ENCODE measurements at regions not wholly inside any gene's neighbourhood (a gene's known extent, or its start where the extent isn't known, plus 50 kb on each side); places are given as distances from the start of the nearest gene placed in this dataset.

DNA sequence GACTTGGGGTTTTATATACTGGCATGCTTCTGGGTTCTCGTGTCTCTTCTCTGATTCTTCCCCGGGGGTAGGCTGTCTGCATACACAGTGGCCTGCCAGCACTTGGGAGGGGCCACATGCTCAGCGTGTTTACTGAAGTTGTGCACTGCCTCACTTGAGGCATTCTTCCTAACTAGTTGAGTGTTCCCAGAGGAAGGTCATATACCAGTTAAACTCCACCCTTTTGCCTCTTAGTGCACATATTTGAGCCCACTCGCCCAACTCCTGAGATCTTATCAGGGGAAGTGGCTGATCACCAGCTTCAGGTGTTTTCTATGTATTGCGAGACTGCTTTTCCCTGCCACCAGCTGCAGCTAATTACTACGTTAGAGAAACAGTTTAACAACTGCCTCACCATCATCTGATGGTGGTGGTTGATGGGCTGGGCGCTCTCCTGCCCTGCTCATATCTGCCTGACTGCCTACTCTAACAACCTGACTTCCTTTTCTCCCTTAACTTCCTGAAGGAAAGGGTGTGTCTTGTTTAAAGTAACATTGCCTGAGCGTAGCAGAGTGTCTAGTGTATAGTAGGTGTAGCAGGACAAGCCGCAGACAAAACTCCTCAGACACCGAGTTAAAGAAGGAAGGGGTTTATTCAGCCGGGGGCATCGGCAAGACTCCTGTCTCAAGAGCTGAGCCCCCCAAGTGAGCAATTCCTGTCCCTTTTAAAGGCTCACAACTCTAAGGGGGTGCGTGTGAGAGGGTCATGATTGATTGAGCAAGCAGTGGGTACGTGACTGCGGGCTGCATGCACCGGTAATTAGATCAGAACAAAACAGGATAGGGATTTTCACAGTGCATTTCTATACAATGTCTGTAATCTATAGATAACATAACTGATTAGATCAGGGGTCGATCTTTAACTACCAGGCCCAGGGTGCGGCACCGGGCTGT, 60.1 kb upstream of the CLINT1 start:
- Mint-ChIP-seq H3K9me3 (ENCODE audit: unreplicated experiment) (no peaks in the 10 kb centered on the region), H3K36me3 (ENCODE audit: unreplicated experiment) (no peaks in the 10 kb centered on the region), H3K4me1 (ENCODE audit: unreplicated experiment) (peaks cover 13% of the 10 kb centered on the region), H3K4me3 (ENCODE audit: unreplicated experiment) (no peak overlapping the region), H3K27ac (ENCODE audit: unreplicated experiment) (no peak overlapping the region), H3K27me3 (ENCODE audit: unreplicated experiment) (no peaks in the 10 kb centered on the region)
- DNase-seq (ENCODE audit: extremely low spot score, unreplicated experiment), result no peak
- TF ChIP-seq, protein P1, sequence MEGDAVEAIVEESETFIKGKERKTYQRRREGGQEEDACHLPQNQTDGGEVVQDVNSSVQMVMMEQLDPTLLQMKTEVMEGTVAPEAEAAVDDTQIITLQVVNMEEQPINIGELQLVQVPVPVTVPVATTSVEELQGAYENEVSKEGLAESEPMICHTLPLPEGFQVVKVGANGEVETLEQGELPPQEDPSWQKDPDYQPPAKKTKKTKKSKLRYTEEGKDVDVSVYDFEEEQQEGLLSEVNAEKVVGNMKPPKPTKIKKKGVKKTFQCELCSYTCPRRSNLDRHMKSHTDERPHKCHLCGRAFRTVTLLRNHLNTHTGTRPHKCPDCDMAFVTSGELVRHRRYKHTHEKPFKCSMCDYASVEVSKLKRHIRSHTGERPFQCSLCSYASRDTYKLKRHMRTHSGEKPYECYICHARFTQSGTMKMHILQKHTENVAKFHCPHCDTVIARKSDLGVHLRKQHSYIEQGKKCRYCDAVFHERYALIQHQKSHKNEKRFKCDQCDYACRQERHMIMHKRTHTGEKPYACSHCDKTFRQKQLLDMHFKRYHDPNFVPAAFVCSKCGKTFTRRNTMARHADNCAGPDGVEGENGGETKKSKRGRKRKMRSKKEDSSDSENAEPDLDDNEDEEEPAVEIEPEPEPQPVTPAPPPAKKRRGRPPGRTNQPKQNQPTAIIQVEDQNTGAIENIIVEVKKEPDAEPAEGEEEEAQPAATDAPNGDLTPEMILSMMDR (IDR thresholded peaks at IDR 0.05), result no peak

DNA sequence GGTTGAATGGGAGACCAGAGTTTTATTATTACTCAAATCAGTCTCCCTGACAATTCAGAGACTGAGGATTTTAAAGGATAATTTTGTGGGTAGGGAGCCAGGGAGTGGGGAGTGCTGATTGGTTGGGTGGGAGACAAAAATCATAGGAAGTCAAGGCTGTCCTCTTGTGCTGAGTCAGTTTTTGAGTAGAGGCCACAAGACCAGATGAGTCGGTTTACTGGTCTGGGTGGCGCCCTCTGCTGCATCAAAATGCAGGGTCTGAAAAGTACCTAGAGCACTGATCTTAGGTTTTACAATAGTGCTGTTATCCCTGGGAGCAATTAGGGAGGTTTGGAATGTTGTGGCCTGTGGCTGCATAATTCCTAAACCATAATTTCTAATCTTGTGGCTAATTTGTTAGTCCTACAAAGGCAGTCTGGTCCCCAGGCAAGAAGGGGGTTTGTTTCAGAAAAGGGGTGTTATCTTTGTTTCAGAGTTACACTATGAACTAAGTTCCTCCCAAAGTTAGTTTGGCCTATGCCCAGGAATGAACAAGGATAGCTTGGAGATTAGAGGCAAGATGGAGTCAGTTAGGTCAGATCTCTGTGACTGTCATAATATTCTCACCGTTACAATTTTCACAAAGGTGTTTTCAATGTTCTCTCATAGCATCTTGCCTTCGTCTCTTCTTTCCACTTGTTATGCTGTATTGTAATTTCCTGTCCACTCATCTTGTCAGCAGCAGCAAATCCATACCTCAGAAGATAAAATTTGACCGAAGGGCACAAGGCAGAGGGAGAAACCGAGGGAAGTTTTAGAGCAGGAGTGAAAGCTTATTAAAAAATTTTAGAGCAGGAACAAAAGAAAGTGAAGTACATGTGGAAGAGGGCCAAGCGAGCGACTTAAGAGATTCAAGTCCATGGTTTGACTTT, 59.2 kb upstream of the CLINT1 start:
- TF ChIP-seq, protein P1 (IDR thresholded peaks at IDR 0.05), result peak; percentile 64
- Mint-ChIP-seq H3K27me3 (ENCODE audit: unreplicated experiment) (no peaks in the 10 kb centered on the region), H3K4me1 (ENCODE audit: unreplicated experiment) (peaks cover 13% of the 10 kb centered on the region), H3K27ac (ENCODE audit: unreplicated experiment) (no peak overlapping the region), H3K4me3 (ENCODE audit: unreplicated experiment) (no peak overlapping the region), H3K36me3 (ENCODE audit: unreplicated experiment) (no peaks in the 10 kb centered on the region), H3K9me3 (ENCODE audit: unreplicated experiment) (no peaks in the 10 kb centered on the region)
- no peak for DNase-seq (ENCODE audit: extremely low spot score, unreplicated experiment)

DNA sequence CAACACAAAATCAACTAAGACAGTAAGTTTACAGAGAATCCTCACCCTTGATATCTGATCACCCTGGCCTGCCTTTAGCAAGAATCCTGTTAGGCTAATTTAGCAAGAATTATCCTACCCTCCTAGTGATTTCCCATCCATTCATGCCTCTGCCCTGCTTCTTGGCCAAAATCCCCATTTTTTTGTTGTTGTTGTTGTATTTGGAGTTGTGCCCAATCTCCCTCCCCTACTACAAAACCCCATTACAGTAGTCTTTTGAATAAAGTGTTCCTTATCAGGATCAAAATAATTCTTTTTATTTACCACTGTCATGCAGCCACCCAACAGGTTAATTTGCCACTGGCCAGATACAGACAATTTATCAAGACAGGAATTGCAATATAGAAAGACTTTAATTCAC, 58.5 kb upstream of the CLINT1 start:
- TF ChIP-seq, protein P1 (IDR thresholded peaks at IDR 0.05), result no peak
- Mint-ChIP-seq H3K36me3 (ENCODE audit: unreplicated experiment) (no peaks in the 10 kb centered on the region), H3K27ac (ENCODE audit: unreplicated experiment) (no peak overlapping the region), H3K4me3 (ENCODE audit: unreplicated experiment) (no peak overlapping the region), H3K27me3 (ENCODE audit: unreplicated experiment) (no peaks in the 10 kb centered on the region), H3K9me3 (ENCODE audit: unreplicated experiment) (no peaks in the 10 kb centered on the region), H3K4me1 (ENCODE audit: unreplicated experiment) (peaks cover 13% of the 10 kb centered on the region)
- DNase-seq (ENCODE audit: extremely low spot score, unreplicated experiment), result no peak

DNA sequence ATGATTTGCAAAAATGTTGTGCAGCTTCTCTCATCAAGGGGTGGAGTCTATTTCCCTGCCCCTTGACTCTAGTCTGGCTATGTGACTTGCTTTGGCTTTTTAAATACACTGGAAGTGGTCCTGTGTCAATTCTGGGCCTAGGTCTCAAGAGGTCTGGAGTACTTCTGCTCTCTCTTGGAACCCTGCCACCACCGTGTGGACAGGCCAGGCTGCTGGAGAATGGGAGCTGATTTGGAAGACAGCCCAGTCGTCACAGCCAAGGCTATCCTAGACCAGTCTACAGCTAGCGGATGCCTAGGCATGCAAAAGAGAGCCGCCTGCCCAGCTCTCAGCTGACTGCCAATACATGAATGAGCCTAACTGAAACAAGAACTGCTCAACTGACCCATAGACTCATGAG, 56.7 kb upstream of the CLINT1 start:
- DNase-seq (ENCODE audit: extremely low spot score, unreplicated experiment), result no peak
- Mint-ChIP-seq H3K27ac (ENCODE audit: unreplicated experiment) (no peak overlapping the region), H3K4me3 (ENCODE audit: unreplicated experiment) (no peak overlapping the region), H3K9me3 (ENCODE audit: unreplicated experiment) (no peaks in the 10 kb centered on the region), H3K4me1 (ENCODE audit: unreplicated experiment) (peaks cover 13% of the 10 kb centered on the region), H3K36me3 (ENCODE audit: unreplicated experiment) (no peaks in the 10 kb centered on the region), H3K27me3 (ENCODE audit: unreplicated experiment) (no peaks in the 10 kb centered on the region)
- TF ChIP-seq, protein P1 (IDR thresholded peaks at IDR 0.05), result no peak
